H1 (cell line): ENCODE measurements at regions not wholly inside any gene's neighbourhood (a gene's known extent, or its start where the extent isn't known, plus 50 kb on each side); places are given as distances from the start of the nearest gene placed in this dataset.

Experiments used
- CBX5 ChIP-seq: fragments of 300-800, 300-1000 bp; sonication (generic); IDR thresholded peaks from 2 replicates; pipeline ENCODE4 v1.7.1; 2016; ENCODE audit warnings: antibody characterized with exemption, low read length, low read depth
- NRF1 ChIP-seq: IDR thresholded peaks from 2 replicates; pipeline ENCODE4 v1.6.1; 2011; ENCODE audit warnings: mild to moderate bottlenecking, low read depth, low read length, improper control_type of control experiment

GRCh38 chr4:28555866-28556265 lies 1695.2 kb downstream of the STIM2 start (continued):
- TF ChIP-seq CBX5, result no peak
- TF ChIP-seq NRF1, result no peak
